Endothelial cell (in vitro differentiated cells): ENCODE measurements at regions not wholly inside any gene's neighbourhood (a gene's known extent, or its start where the extent isn't known, plus 50 kb on each side); places are given as distances from the start of the nearest gene placed in this dataset.

ENCODE experiments used
- DNase-seq: peaks from one replicate; pipeline ENCODE4 v3.0.0; 2021; ENCODE audit warnings: low spot score
- H3K27ac Mint-ChIP-seq: one replicate; pipeline ENCODE4 v1.8.0; 2021; ENCODE audit warnings: mixed read lengths, inconsistent platforms; ENCODE audit not compliant: unreplicated experiment
- H3K27me3 Mint-ChIP-seq: one replicate; pipeline ENCODE4 v1.8.0; 2021; ENCODE audit warnings: mild to moderate bottlenecking, moderate library complexity, mixed read lengths, inconsistent platforms; ENCODE audit not compliant: unreplicated experiment
- H3K36me3 Mint-ChIP-seq: one replicate; pipeline ENCODE4 v1.8.0; 2021; ENCODE audit warnings: mild to moderate bottlenecking, low read depth, mixed read lengths, inconsistent platforms; ENCODE audit not compliant: unreplicated experiment
- H3K4me1 Mint-ChIP-seq: one replicate; pipeline ENCODE4 v1.8.0; 2021; ENCODE audit warnings: mild to moderate bottlenecking, mixed read lengths, inconsistent platforms; ENCODE audit not compliant: unreplicated experiment
- H3K4me3 Mint-ChIP-seq: one replicate; pipeline ENCODE4 v1.8.0; 2021; ENCODE audit warnings: mild to moderate bottlenecking, mixed read lengths, inconsistent platforms; ENCODE audit not compliant: unreplicated experiment
- H3K9me3 Mint-ChIP-seq: one replicate; pipeline ENCODE4 v1.8.0; 2021; ENCODE audit warnings: mixed read lengths, inconsistent platforms; ENCODE audit not compliant: unreplicated experiment
- CTCF ChIP-seq: fragments of 200-600 bp; sonication (generic); IDR thresholded peaks from one replicate; pipeline ENCODE4 v1.5.0; 2021; ENCODE audit warnings: antibody characterized with exemption; ENCODE audit not compliant: unreplicated experiment

DNA sequence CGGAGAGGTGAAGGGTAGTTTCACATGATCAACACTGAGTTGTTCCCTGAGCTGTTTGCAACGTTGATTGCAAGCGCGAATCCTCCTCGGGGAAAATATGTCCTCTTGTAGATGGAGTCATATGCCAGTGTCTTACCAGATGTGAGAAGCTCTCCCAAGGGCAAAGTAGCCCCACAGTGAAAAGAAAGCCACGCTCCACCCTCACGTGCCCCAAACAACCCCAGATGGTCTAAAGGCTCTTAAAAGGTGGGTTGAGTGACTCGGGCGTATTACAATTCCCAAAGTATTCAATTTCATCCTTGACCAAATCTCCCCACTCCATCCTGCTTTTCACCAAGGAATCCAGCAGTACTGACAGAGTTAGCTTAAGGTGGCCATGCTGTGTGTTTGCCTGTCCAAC is 332.1 kb upstream of the SOX11 start:
- H3K36me3 Mint-ChIP-seq, result no peaks in the 10 kb centered on the region
- H3K9me3 Mint-ChIP-seq, result no peaks in the 10 kb centered on the region
- H3K4me3 Mint-ChIP-seq, result no peak overlapping the region
- TF ChIP-seq CTCF, result no peak
- no peak overlapping the region for H3K27ac Mint-ChIP-seq
- H3K4me1 Mint-ChIP-seq, result peaks cover 3% of the 10 kb centered on the region
- DNase-seq, result no peak
- H3K27me3 Mint-ChIP-seq, result no peaks in the 10 kb centered on the region

DNA sequence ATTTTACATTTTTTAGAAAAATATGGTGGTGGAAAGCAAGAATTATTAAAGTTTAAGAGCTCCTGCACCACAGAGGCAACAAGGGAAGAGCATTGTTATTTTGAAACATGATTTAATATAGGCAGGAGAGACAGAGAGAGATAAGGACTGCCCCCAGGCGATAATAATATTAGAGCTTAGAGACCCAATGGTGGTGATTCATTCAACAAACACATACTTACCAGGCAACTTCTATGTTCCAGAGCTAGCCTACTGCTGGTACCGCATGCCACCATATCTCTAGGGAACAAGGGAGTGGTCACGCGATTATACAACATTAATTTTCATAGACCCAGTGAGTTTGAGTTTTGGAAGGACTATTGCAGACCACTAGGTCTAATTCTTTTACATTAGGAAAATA is 327.8 kb upstream of the SOX11 start:
- H3K4me1 Mint-ChIP-seq, result no peaks in the 10 kb centered on the region
- no peak overlapping the region for H3K27ac Mint-ChIP-seq
- no peak for TF ChIP-seq CTCF
- no peak overlapping the region for H3K4me3 Mint-ChIP-seq
- no peaks in the 10 kb centered on the region for H3K36me3 Mint-ChIP-seq
- DNase-seq, result no peak
- no peaks in the 10 kb centered on the region for H3K9me3 Mint-ChIP-seq
- H3K27me3 Mint-ChIP-seq, result no peaks in the 10 kb centered on the region

- no peaks in the 10 kb centered on the region for H3K36me3 Mint-ChIP-seq
- no peak overlapping the region for H3K27ac Mint-ChIP-seq
- peak; percentile 85 for DNase-seq
- peak; percentile 88 for TF ChIP-seq CTCF
- no peak overlapping the region for H3K4me3 Mint-ChIP-seq
- no peaks in the 10 kb centered on the region for H3K4me1 Mint-ChIP-seq
- no peaks in the 10 kb centered on the region for H3K27me3 Mint-ChIP-seq
- no peaks in the 10 kb centered on the region for H3K9me3 Mint-ChIP-seq
These were observed 326.2 kb upstream of the SOX11 start for GRCh38 chr2:5365871-5366461.

- Mint-ChIP-seq H3K27me3 (no peaks in the 10 kb centered on the region), H3K4me3 (no peak overlapping the region), H3K9me3 (no peaks in the 10 kb centered on the region), H3K4me1 (no peaks in the 10 kb centered on the region), H3K36me3 (no peaks in the 10 kb centered on the region), H3K27ac (no peak overlapping the region)
- TF ChIP-seq CTCF, result no peak
- DNase-seq, result no peak
These were observed 324.9 kb upstream of the SOX11 start for GRCh38 chr2:5367321-5367720.

DNA sequence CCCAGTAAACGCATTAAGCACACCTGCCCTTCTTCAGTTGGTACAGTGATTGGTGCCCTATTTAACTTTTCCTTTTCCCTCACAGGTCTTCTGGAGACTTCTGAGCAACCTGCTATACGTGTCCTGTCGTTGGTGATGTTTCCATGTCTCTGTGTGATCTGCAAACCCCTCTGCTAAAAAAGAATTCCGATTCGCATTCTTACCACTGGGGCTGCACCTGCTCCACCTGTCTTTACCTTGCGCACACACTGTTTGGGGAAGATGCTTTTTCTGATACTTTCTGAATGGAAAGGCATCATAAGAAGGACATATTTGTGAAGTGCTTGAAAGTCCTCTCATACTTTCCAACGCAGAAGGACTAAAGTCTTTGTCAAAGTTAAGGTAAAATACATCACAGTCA is 323.9 kb upstream of the SOX11 start:
- no peak overlapping the region for H3K27ac Mint-ChIP-seq
- H3K9me3 Mint-ChIP-seq, result no peaks in the 10 kb centered on the region
- H3K4me3 Mint-ChIP-seq, result no peak overlapping the region
- no peak for TF ChIP-seq CTCF
- no peaks in the 10 kb centered on the region for H3K36me3 Mint-ChIP-seq
- H3K4me1 Mint-ChIP-seq, result peaks cover 6% of the 10 kb centered on the region
- H3K27me3 Mint-ChIP-seq, result no peaks in the 10 kb centered on the region
- DNase-seq, result no peak
